Urinary bladder (tissue), 3 donors: ENCODE measurements at regions not wholly inside any gene's neighbourhood (a gene's known extent, or its start where the extent isn't known, plus 50 kb on each side); places are given as distances from the start of the nearest gene placed in this dataset.
"Not testable (repeated sequence)": the region's sequence is repeated elsewhere in the genome, so short reads cannot be mapped to it uniquely, and the experiment has no call there.

Source experiments
- DNase-seq: peaks from one replicate; pipeline ENCODE4 v3.0.0-alpha.2; 2015; ENCODE audit errors: extremely low spot score
- H3K27ac ChIP-seq: one replicate; pipeline ENCODE4 v1.5.1; 2013; ENCODE audit warnings: low read depth, mild to moderate bottlenecking, moderate library complexity
- H3K36me3 ChIP-seq: one replicate; pipeline ENCODE4 v1.6.1; 2013; ENCODE audit warnings: mild to moderate bottlenecking, moderate library complexity; ENCODE audit not compliant: insufficient read depth
- H3K4me1 ChIP-seq: one replicate; pipeline ENCODE4 v1.6.1; 2013; ENCODE audit warnings: mild to moderate bottlenecking, moderate library complexity; ENCODE audit not compliant: insufficient read depth
- H3K4me3 ChIP-seq: one replicate; pipeline ENCODE4 v1.5.1; 2013; ENCODE audit warnings: low read depth, low read length
- WGBS: extraction: QIAGEN DNeasy Blood & Tissue Kit; methylation state at CpG from one replicate; pipeline ENCODE4 v1.1.7; 2013; 5-methylcytosine and 5-hydroxymethylcytosine counted together
- donor health status: healthy with polysubstance abuse.
- donor health status: healthy.

DNA sequence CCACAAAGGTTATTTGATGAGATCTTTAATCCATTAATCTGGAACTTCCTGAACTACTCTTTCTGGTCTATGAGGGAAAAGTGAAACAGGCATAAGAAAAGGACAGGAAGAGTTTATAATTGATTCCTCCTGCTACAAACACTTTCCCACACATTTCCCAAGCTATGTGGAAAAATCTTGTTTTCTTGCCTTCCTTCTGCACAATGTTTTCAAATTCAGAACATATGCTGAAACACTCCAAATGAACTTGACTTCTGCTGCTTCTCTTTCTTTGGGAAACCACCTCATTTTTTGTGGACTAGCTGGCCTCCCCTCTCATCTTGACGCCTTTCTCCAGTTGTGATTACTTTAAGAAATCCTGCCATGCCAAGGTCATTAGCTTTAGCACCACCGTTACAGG, 100.7 kb upstream of the PTPRG start:
- WGBS, result 63% methylated on average over 2 of the region's 2 CpGs
- no peak overlapping the region for H3K4me3 ChIP-seq
- H3K27ac ChIP-seq, result no peak overlapping the region
- H3K36me3 ChIP-seq, result no peaks in the 10 kb centered on the region
- no peak for DNase-seq
- no peaks in the 10 kb centered on the region for H3K4me1 ChIP-seq

DNA sequence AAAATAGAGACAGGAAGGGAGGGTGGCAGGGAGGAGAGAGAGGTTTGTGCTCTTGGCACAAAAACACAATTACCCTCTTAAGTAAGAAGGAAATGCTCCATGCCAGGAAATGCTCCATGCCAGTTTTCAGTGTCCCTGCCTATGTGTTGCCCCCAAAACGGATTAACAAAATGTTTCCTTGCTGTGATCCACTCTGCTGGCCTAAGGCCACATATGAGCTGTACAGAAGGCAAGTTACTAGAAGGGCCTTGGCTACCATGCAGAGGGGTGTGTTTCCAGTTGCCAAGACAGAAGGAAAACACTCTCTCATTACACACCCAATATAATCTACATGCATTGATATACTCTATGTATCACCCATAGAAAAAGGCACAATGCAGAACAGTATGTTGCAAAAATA, 98.2 kb upstream of the PTPRG start:
- Histone ChIP-seq H3K36me3 (no peaks in the 10 kb centered on the region), H3K4me3 (no peak overlapping the region), H3K4me1 (no peaks in the 10 kb centered on the region), H3K27ac (no peak overlapping the region)
- 65% methylated on average over 1 of the region's 1 CpG for WGBS
- DNase-seq, result no peak

DNA sequence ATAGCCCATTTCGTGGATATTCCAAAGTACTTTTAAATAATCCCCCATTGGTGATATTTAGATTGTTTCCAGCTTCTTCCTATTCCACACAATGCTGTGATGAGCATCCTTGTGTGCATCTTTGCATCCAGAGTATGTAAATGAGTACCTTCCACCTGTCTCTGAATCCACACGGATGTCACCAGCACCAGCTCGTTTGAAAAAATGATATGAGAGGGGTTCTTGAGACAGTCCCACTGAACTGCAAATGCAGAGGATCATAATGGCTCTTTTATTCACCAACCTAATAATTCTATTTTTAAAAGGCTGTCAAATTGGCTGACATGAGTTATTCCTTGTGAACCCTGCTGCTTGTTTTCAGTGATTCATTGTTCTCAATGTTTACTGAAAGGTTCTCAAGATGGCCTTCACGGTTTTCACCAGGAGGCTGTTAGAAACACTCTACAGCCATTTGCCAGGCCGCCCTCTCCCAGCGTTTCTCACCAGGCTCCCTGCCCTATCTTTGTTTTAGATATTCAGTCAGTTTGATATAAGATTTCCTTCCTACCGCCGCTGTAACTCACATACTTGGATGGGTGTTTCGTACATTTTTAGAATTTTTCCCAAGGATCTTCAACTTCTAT, 96.7 kb upstream of the PTPRG start:
- 52% methylated on average over 9 of the region's 9 CpGs for WGBS
- Histone ChIP-seq H3K27ac (no peak overlapping the region), H3K4me1 (no peaks in the 10 kb centered on the region)

DNA sequence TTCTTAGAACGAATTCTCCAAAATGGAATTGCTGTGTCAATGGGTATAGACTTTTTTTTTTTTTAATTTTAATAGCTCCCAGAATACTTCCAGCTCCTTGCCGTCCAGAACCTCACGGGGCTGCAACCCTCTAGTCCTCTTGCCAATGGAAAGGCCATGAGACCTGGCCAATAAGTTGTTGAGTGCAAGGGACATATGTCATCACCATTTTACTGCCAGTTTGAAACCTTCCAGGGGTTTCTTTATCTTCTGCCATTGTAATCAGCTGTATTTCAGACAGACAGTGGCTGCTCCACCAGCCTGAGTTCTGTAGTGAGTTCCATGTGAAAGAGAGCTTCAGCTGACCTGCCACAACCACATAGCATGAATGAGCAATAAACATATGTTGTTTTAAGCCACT, 95.0 kb upstream of the PTPRG start:
- WGBS, result 61% methylated on average over 3 of the region's 3 CpGs
- no peak overlapping the region for H3K4me3 ChIP-seq
- H3K27ac ChIP-seq, result no peak overlapping the region
- DNase-seq, result no peak
- no peaks in the 10 kb centered on the region for H3K4me1 ChIP-seq
- no peaks in the 10 kb centered on the region for H3K36me3 ChIP-seq

More for the DNA sequence above, 96.7 kb upstream of the PTPRG start:
- H3K36me3 ChIP-seq, result no peaks in the 10 kb centered on the region
- DNase-seq, result no peak
- no peak overlapping the region for H3K4me3 ChIP-seq

DNA sequence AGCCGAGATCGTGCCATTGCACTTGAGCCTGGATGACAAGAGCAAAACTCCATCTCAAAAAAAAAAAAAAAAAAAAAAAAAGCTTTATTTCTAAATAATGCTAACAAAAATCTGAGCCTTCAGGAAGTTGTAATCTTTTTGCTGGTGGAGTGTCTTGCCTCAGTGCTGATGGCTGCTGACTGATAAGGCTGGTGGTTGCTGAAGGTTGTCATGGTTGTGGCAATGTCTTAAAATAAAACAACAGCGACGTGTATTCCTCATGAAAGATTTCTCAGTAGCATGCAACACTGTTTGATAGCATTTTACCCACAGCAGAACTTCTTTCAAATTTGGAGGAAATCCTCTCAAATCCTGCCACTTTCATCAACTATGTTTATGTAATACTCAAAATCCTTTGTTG, 77.4 kb upstream of the PTPRG start:
- Histone ChIP-seq H3K4me3 (no peak overlapping the region), H3K27ac (no peak overlapping the region), H3K36me3 (no peaks in the 10 kb centered on the region), H3K4me1 (no peaks in the 10 kb centered on the region)
- DNase-seq, result no peak
- WGBS, result 77% methylated on average over 4 of the region's 4 CpGs

DNA sequence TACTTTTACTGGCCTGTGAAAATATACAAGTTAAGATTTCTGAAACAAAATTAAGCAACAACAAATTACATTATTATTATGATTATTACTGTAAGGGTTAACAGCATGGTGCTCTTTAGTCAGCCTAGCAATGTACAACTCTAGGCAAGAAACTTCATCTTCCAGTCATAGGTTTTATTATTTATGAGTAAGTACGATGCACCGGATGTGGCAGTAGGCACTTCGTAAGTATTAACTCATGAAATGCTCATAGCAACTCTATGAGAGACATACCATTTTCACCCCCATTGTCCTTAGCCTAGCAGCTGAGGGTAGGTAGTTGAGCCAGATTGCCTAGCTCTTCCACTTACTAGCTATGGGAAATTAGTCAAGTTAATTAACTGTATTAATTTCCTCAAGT, 68.0 kb upstream of the PTPRG start:
- no peak for DNase-seq
- H3K27ac ChIP-seq, result no peak overlapping the region
- no peaks in the 10 kb centered on the region for H3K36me3 ChIP-seq
- no peak overlapping the region for H3K4me3 ChIP-seq
- WGBS, result 73% methylated on average over 3 of the region's 3 CpGs
- H3K4me1 ChIP-seq, result no peaks in the 10 kb centered on the region

DNA sequence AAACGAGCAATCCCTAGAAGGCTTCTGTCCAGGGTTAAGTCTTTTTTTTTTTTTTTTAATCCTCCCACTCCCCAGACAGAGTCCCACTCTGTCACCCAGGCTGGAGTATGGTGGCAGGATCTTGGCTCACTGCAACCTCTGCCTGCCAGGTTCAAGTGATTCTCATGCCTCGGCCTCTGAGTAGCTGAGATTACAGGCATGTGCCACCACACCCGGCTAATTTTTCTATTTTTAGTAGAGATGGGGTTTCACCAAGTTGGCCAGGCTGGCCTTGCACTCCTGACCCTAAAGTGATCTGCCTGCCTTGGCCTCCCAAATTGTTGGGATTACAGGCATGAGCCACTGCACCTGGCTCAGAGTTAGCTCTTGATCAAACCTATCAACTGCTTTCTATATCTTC, 67.1 kb upstream of the PTPRG start:
- 81% methylated on average over 3 of the region's 3 CpGs for WGBS
- H3K4me1 ChIP-seq, H3K4me3 ChIP-seq, H3K36me3 ChIP-seq, DNase-seq, H3K27ac ChIP-seq: not testable (repeated sequence)

DNA sequence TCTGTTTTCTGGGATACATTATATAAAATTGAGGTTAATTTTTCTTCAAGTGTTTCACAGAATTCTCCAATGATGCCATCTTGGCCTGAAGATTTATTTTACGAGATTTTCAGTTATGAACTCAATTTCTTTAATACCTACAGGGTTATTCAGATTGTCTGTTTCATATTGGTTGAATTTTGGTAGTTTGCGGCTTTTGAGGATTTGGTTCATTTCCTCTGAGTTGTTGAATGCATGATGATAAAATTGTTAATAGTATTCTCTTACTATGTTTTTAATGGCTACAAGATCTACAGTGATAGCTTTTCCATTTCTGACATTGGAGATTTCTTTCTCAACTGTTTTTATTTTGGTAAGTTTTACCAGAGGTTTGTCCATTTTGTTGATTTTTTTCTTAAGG, 63.9 kb upstream of the PTPRG start:
- no peak overlapping the region for H3K27ac ChIP-seq
- H3K4me3 ChIP-seq, result no peak overlapping the region
- no peaks in the 10 kb centered on the region for H3K4me1 ChIP-seq
- DNase-seq, result no peak
- H3K36me3 ChIP-seq, result no peaks in the 10 kb centered on the region
- WGBS, result 91% methylated on average over 2 of the region's 2 CpGs

DNA sequence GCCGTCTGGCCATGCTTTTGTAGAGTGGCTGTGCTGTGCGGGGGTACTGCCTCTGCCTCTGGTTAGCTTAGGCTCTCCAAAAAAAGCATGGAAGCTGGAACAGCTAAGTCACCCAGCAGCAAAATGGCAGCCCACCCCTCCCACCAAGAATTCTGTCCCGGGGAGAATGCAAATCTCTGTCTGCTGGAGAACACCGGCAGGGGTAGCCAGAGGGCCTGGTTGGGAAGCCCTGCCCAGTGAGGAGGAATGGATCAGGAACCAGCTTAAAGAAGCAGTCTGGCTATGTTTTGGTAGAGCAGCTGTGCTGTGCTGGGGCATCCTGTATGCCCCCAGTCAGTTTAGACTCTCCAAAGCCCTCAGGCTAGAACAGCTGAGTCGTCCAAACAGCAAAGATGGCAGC, 56.2 kb upstream of the PTPRG start:
- no peaks in the 10 kb centered on the region for H3K36me3 ChIP-seq
- 85% methylated on average over 5 of the region's 5 CpGs for WGBS
- DNase-seq, result no peak
- H3K4me3 ChIP-seq, result no peak overlapping the region
- H3K4me1 ChIP-seq, result no peaks in the 10 kb centered on the region
- H3K27ac ChIP-seq, result no peak overlapping the region

DNA sequence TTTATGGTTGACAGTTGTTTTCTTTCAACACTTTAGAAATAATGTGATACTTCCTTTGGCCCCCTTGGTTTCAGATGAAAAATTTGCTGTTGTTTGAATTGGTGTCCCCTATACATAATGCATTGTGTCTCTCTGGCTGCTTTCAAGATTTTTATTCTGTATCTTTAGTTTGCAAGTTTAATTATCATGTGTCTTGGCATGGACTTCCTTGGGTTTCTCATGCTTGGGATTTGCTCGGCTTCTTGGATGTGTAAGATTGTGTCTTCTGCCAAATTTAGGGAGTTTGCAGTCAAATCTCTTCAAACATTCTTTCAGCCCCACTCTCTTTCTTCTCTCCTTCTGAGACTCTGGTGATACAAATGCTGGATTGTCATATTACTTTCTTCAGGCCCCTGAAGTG, 53.4 kb upstream of the PTPRG start:
- Histone ChIP-seq H3K4me3 (no peak overlapping the region), H3K27ac (no peak overlapping the region), H3K4me1 (no peaks in the 10 kb centered on the region), H3K36me3 (no peaks in the 10 kb centered on the region)
- 50% methylated on average over 1 of the region's 1 CpG for WGBS
- DNase-seq, result no peak
